ENCODE measurements at regions not wholly inside any gene's neighbourhood (a gene's known extent, or its start where the extent isn't known, plus 50 kb on each side); places are given as distances from the start of the nearest gene placed in this dataset.

DNA sequence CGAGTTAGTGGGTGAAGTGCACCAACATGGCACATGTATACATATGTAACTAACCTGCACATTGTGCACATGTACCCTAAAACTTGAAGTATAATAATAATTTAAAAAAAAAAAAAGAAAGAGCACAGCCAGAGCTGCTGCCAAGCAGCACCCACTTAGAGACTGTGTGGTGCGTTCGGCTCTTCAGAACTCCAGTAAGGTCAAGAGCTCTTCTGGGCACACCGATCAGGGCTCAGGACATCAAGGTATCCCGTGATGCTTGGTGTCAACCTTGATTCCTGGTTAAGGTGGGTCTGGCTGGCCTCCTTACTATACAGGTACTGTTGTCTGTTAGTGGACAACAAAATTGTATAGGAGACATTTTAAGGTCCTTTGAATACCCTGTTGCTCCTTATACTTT lies 385.7 kb upstream of the AKR1E2 start:
- no peaks in the 10 kb centered on the region for H3K36me3 ChIP-seq
- H3K4me3 ChIP-seq = no peak overlapping the region
- H3K27me3 ChIP-seq = no peaks in the 10 kb centered on the region
- peaks cover 0 to 15% of the 10 kb centered on the region in 2 donors for H3K9me3 ChIP-seq
- TF ChIP-seq, protein P1, sequence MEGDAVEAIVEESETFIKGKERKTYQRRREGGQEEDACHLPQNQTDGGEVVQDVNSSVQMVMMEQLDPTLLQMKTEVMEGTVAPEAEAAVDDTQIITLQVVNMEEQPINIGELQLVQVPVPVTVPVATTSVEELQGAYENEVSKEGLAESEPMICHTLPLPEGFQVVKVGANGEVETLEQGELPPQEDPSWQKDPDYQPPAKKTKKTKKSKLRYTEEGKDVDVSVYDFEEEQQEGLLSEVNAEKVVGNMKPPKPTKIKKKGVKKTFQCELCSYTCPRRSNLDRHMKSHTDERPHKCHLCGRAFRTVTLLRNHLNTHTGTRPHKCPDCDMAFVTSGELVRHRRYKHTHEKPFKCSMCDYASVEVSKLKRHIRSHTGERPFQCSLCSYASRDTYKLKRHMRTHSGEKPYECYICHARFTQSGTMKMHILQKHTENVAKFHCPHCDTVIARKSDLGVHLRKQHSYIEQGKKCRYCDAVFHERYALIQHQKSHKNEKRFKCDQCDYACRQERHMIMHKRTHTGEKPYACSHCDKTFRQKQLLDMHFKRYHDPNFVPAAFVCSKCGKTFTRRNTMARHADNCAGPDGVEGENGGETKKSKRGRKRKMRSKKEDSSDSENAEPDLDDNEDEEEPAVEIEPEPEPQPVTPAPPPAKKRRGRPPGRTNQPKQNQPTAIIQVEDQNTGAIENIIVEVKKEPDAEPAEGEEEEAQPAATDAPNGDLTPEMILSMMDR (IDR thresholded peaks at IDR 0.05) = no peak
- H3K27ac ChIP-seq = no peak overlapping the region
- no peak for DNase-seq (ENCODE audit: low spot score)
- no peaks in the 10 kb centered on the region for H3K4me1 ChIP-seq

DNA sequence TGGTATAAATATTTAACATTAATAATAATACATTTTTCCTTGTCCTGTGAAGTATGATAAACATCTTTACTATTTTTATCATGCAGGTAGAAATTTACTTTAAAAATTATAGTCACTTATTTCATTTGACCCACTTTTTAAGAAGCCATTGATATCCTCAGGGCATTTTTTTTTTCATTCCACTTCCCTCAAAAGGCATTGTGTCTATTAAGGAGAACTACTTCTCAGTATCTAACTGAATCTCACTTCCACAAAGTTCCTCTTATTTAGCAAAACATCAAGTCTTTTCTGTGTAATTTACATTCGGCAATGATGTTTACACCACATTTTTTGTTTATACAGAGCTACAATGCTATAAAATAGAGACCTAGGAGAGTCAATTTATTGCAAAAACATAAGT lies 388.2 kb upstream of the AKR1E2 start:
- H3K4me3 ChIP-seq = no peak overlapping the region
- DNase-seq (ENCODE audit: low spot score) = no peak

DNA sequence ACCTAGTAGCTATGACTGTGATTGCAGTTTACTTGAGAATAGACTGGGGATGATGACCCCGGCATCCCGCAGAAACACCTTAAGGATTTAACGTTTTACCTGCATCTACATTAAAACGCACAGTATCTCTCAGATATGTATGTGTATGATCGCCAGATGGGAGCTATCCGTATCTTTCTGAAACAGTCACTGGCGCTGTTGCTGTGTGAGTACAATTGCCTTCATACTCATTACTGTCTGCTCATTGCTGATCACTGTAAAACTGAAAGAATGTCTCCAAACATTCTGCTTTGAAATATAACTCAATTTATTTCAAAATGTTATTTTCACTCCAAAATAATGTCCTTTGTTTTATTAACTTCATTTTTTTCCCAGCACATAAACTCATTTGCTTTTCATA lies 388.9 kb upstream of the AKR1E2 start:
- TF ChIP-seq, protein P1 (IDR thresholded peaks at IDR 0.05) = no peak

More for the DNA sequence above, 388.2 kb upstream of the AKR1E2 start:
- TF ChIP-seq, protein P1 (IDR thresholded peaks at IDR 0.05) = no peak
- Histone ChIP-seq H3K9me3 (peaks cover 0 to 6% of the 10 kb centered on the region in 2 donors), H3K27ac (no peak overlapping the region), H3K27me3 (no peaks in the 10 kb centered on the region), H3K36me3 (no peaks in the 10 kb centered on the region), H3K4me1 (no peaks in the 10 kb centered on the region)

DNA sequence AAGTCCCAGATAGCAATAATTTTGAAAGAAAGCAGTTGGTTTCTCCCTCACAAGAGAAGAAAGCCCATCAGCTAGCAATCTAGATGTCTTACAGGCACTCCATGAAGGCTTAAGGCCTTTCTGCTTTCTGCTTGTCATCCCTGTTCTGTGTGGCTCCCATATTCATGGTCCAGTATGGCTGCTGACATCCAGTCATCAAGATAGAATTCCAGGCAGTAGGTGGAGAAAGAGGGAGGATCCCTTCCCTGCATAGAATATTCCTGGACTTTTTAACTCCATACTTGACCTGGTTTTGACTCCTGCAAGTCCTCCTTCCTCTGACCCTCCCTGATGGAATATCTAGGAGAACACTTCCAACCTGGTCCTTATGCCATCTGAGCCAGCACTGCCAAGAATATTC lies 389.9 kb upstream of the AKR1E2 start:
- TF ChIP-seq, protein P1 (IDR thresholded peaks at IDR 0.05) = no peak
- no peak overlapping the region for H3K4me3 ChIP-seq
- no peaks in the 10 kb centered on the region for H3K27me3 ChIP-seq
- H3K27ac ChIP-seq = no peak overlapping the region
- H3K4me1 ChIP-seq = no peaks in the 10 kb centered on the region
- no peak for DNase-seq (ENCODE audit: low spot score)
- H3K36me3 ChIP-seq = no peaks in the 10 kb centered on the region
- H3K9me3 ChIP-seq = no peaks in the 10 kb centered on the region

More for the DNA sequence above, 388.9 kb upstream of the AKR1E2 start:
- H3K27ac ChIP-seq = no peak overlapping the region
- no peak for DNase-seq (ENCODE audit: low spot score)
- H3K36me3 ChIP-seq = no peaks in the 10 kb centered on the region
- H3K4me3 ChIP-seq = no peak overlapping the region
- no peaks in the 10 kb centered on the region for H3K4me1 ChIP-seq
- H3K9me3 ChIP-seq = no peaks in the 10 kb centered on the region
- H3K27me3 ChIP-seq = no peaks in the 10 kb centered on the region

DNA sequence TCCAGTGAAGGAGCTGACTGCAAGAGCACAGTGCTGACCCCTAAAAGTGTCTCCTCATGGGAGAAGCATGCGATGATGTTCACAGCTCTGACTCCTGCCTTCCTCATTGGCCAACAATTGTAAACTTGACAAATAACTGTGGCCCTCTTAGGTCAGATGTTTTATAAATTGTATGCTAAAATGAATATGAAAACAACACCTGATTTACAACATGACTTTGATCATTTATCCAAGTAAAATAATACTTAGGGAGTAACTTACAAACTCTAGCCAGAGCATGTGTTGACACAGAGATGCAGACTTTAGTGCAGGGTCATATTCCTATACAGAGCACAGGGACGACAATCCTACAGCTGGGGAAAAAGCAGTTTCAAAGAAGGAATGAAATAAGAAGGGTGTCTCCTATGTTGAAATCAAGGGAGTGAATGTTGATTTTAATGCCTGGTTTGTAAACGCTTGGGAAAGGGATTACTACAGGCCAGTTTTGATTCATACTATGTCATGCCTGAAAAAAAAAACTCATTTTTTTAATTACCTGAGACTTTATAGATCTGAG lies 391.4 kb upstream of the AKR1E2 start:
- H3K9me3 ChIP-seq = no peaks in the 10 kb centered on the region
- TF ChIP-seq, protein P1 (IDR thresholded peaks at IDR 0.05) = no peak
- no peaks in the 10 kb centered on the region for H3K36me3 ChIP-seq
- H3K27ac ChIP-seq = no peak overlapping the region
- no peak for DNase-seq (ENCODE audit: low spot score)
- H3K4me1 ChIP-seq = no peaks in the 10 kb centered on the region
- H3K4me3 ChIP-seq = no peak overlapping the region
- no peaks in the 10 kb centered on the region for H3K27me3 ChIP-seq

DNA sequence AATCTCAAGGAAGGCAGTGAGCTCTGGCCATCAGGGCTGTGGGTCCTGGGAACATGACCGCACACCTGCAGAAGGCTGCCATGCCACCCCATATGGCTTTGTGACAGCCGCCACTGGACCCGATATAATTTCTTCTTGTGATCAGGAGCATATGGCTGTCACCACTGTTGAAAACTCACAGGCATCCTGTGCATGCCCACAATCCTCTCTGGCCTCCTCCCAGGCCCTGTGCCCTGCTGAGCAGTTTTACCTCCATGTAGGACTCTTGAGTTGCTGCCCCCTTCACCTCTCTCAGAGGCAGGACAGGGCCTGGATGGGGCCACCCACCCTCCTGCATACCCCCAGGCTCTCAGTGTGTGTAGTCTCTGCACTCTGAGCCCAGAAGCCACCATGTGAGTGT lies 391.9 kb upstream of the AKR1E2 start:
- TF ChIP-seq, protein P1 (IDR thresholded peaks at IDR 0.05) = no peak
- H3K36me3 ChIP-seq = no peaks in the 10 kb centered on the region
- no peak overlapping the region for H3K4me3 ChIP-seq
- H3K4me1 ChIP-seq = no peaks in the 10 kb centered on the region
- no peak overlapping the region for H3K27ac ChIP-seq
- no peaks in the 10 kb centered on the region for H3K27me3 ChIP-seq
- no peak for DNase-seq (ENCODE audit: low spot score)
- no peaks in the 10 kb centered on the region for H3K9me3 ChIP-seq

Data from right atrium auricular region (tissue), 2 donors.